MM.1S (cell line): ENCODE measurements at regions not wholly inside any gene's neighbourhood (a gene's known extent, or its start where the extent isn't known, plus 50 kb on each side); places are given as distances from the start of the nearest gene placed in this dataset.
"Not testable (repeated sequence)": the region's sequence is repeated elsewhere in the genome, so short reads cannot be mapped to it uniquely, and the experiment has no call there.

Source experiments
- DNase-seq: peaks from one replicate; pipeline ENCODE4 v3.0.0-alpha.2; 2015
- H2AFZ ChIP-seq: fragments of 300-600 bp; sonication (generic); 2 replicates; pipeline ENCODE4 v1.6.0; 2016; ENCODE audit warnings: antibody characterized with exemption, low read length
- H3F3A ChIP-seq: fragments of 300-600 bp; sonication (generic); 2 replicates; pipeline ENCODE4 v1.6.1; 2016; ENCODE audit warnings: mild to moderate bottlenecking, antibody characterized with exemption, low read length, moderate library complexity, mixed read lengths; ENCODE audit not compliant: insufficient read depth
- H3K27ac ChIP-seq: fragments of 300-600 bp; sonication (generic); 2 replicates; pipeline ENCODE4 v1.5.1; 2016; ENCODE audit warnings: mild to moderate bottlenecking, low read length
- H3K27me3 ChIP-seq: fragments of 300-600 bp; sonication (generic); replicated peaks from 2 replicates; pipeline ENCODE4 v1.6.0; 2016; ENCODE audit warnings: low read length; ENCODE audit not compliant: insufficient read depth
- H3K36me3 ChIP-seq: fragments of 300-600 bp; sonication (generic); replicated peaks from 2 replicates; pipeline ENCODE4 v1.6.1; 2016; ENCODE audit warnings: mild to moderate bottlenecking, low read length, mixed read lengths; ENCODE audit not compliant: insufficient read depth
- H3K4me1 ChIP-seq: fragments of 300-600 bp; sonication (generic); 2 replicates; pipeline ENCODE4 v1.6.1; 2016; ENCODE audit warnings: low read length, mixed read lengths
- H3K4me2 ChIP-seq: fragments of 300-600 bp; sonication (generic); 2 replicates; pipeline ENCODE4 v1.6.0; 2016; ENCODE audit warnings: low read depth, low read length
- H3K4me3 ChIP-seq: fragments of 300-600 bp; sonication (generic); 2 replicates; pipeline ENCODE4 v1.5.1; 2016; ENCODE audit warnings: low read length, mixed read lengths
- H3K79me2 ChIP-seq: fragments of 300-600 bp; sonication (generic); 2 replicates; pipeline ENCODE4 v1.6.1; 2016; ENCODE audit warnings: mixed run types, low read length, mixed read lengths
- H3K9ac ChIP-seq: fragments of 300-600 bp; sonication (generic); 2 replicates; pipeline ENCODE4 v1.6.1; 2016; ENCODE audit warnings: low read length, mixed read lengths
- H3K9me2 ChIP-seq: fragments of 300-600 bp; sonication (generic); replicated peaks from 2 replicates; pipeline ENCODE4 v1.6.1; 2016; ENCODE audit warnings: mild to moderate bottlenecking, low read length, mixed read lengths; ENCODE audit not compliant: insufficient read depth
- H3K9me3 ChIP-seq: fragments of 300-600 bp; sonication (generic); replicated peaks from 2 replicates; pipeline ENCODE4 v1.6.1; 2016; ENCODE audit warnings: mild to moderate bottlenecking, low read length, mixed read lengths; ENCODE audit not compliant: insufficient read depth
- H4K20me1 ChIP-seq: fragments of 300-600 bp; sonication (generic); 2 replicates; pipeline ENCODE4 v1.6.1; 2016; ENCODE audit warnings: mild to moderate bottlenecking, low read length, moderate library complexity, mixed read lengths; ENCODE audit not compliant: insufficient read depth
- CTCF ChIP-seq: fragments of 300-600 bp; sonication (generic); IDR thresholded peaks from 2 replicates; pipeline ENCODE4 v1.5.1; 2016; ENCODE audit warnings: antibody characterized with exemption, low read length, mixed read lengths
- EZH2 ChIP-seq: fragments of 300-600 bp; sonication (generic); optimal IDR thresholded peaks from 2 replicates; pipeline ENCODE3; 2017; ENCODE audit warnings: low read depth, mild to moderate bottlenecking, antibody characterized with exemption, low read length, mixed read lengths
- EZH2phosphoT487 ChIP-seq: fragments of 300-600 bp; sonication (generic); IDR thresholded peaks from 2 replicates; pipeline ENCODE4 v1.6.1; 2018; ENCODE audit warnings: antibody characterized with exemption, low read length

- Histone ChIP-seq H3K27me3 (no peaks in the 10 kb centered on the region), H3K9me3 (no peaks in the 10 kb centered on the region), H3K79me2 (no peaks in the 10 kb centered on the region), H3K9me2 (no peaks in the 10 kb centered on the region), H3F3A (no peaks in the 10 kb centered on the region), H3K4me1 (no peaks in the 10 kb centered on the region), H3K4me2 (no peak overlapping the region), H4K20me1 (no peaks in the 10 kb centered on the region), H3K9ac (no peak overlapping the region), H3K4me3 (no peak overlapping the region), H3K36me3 (no peaks in the 10 kb centered on the region), H3K27ac (no peak overlapping the region), H2AFZ (no peak overlapping the region)
- TF ChIP-seq CTCF (no peak), EZH2 (no peak), EZH2phosphoT487 (no peak)
- no peak for DNase-seq
Measured at GRCh38 chr6:48985025-48985424, 478.0 kb downstream of the MMUT start.

GRCh38 chr6:48983968-48984367 lies 479.1 kb downstream of the MMUT start:
- not testable (repeated sequence) for H3K9me3 ChIP-seq, H3K27ac ChIP-seq, H3K4me1 ChIP-seq, H3K27me3 ChIP-seq, H3K4me3 ChIP-seq, H2AFZ ChIP-seq, H3K79me2 ChIP-seq, H3K36me3 ChIP-seq, H4K20me1 ChIP-seq, H3K9me2 ChIP-seq, H3F3A ChIP-seq, H3K4me2 ChIP-seq, H3K9ac ChIP-seq, DNase-seq

DNA sequence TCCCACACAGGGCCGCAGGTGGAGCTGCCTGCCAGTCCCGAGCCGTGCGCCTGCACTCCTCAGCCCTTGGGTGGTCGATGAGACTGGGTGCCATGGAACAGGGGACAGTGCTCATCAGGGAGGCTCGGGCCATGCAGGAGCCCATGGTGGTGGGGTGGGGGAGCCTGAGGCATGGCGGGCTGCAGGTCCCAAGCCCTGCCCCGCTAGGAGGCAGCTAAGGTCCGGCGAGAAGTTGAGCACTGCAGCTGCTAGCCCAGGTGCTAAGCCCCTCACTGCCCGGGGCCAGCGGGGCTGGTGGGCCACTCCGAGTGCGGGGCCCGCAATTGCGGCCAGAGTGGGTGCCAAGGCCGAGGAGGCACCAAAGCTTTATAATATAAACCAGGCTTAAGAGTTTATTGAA lies 479.7 kb downstream of the MMUT start:
- H3K9ac ChIP-seq = no peak overlapping the region
- H3K36me3 ChIP-seq = no peaks in the 10 kb centered on the region
- no peaks in the 10 kb centered on the region for H3K9me3 ChIP-seq
- H3K27ac ChIP-seq = no peak overlapping the region
- no peaks in the 10 kb centered on the region for H3K9me2 ChIP-seq
- no peak overlapping the region for H3K4me2 ChIP-seq
- TF ChIP-seq EZH2 (no peak), CTCF (no peak)
- H3K79me2 ChIP-seq = no peaks in the 10 kb centered on the region
- H3K4me3 ChIP-seq = no peak overlapping the region
- H3K27me3 ChIP-seq = no peaks in the 10 kb centered on the region
- DNase-seq = no peak
- H2AFZ ChIP-seq = no peak overlapping the region
- H4K20me1 ChIP-seq = no peaks in the 10 kb centered on the region
- no peaks in the 10 kb centered on the region for H3F3A ChIP-seq
- H3K4me1 ChIP-seq = no peaks in the 10 kb centered on the region

GRCh38 chr6:48979806-48980205 lies 483.2 kb downstream of the MMUT start:
- Histone ChIP-seq H3K9me2 (no peaks in the 10 kb centered on the region), H3K36me3 (no peaks in the 10 kb centered on the region), H4K20me1 (no peaks in the 10 kb centered on the region), H3K79me2 (no peaks in the 10 kb centered on the region), H3K4me1 (no peaks in the 10 kb centered on the region), H3K4me3 (no peak overlapping the region), H3K27ac (no peak overlapping the region), H3K27me3 (no peaks in the 10 kb centered on the region), H3F3A (no peaks in the 10 kb centered on the region), H3K4me2 (no peak overlapping the region), H2AFZ (no peak overlapping the region), H3K9me3 (no peaks in the 10 kb centered on the region), H3K9ac (no peak overlapping the region)
- no peak for DNase-seq
- no peak for TF ChIP-seq EZH2
- no peak for TF ChIP-seq EZH2phosphoT487
- TF ChIP-seq CTCF = no peak
